22Rv1 (cell line): ENCODE measurements at regions not wholly inside any gene's neighbourhood (a gene's known extent, or its start where the extent isn't known, plus 50 kb on each side); places are given as distances from the start of the nearest gene placed in this dataset.

Experiments
- H3K27ac ChIP-seq: fragments of 450-650 bp; 2 replicates; pipeline ENCODE4 v1.5.1; 2017
- ZFX ChIP-seq: fragments of 450-650 bp; IDR thresholded peaks from 2 replicates; pipeline ENCODE4 v1.6.1; 2017; ENCODE audit warnings: antibody characterized with exemption, borderline replicate concordance
- TF ChIP-seq, protein P1 (sequence below): fragments of 450-650 bp; IDR thresholded peaks from 2 replicates; pipeline ENCODE4 v1.5.1; 2017; ENCODE audit warnings: mild to moderate bottlenecking

- no peak overlapping the region for H3K27ac ChIP-seq
- TF ChIP-seq, protein P1, sequence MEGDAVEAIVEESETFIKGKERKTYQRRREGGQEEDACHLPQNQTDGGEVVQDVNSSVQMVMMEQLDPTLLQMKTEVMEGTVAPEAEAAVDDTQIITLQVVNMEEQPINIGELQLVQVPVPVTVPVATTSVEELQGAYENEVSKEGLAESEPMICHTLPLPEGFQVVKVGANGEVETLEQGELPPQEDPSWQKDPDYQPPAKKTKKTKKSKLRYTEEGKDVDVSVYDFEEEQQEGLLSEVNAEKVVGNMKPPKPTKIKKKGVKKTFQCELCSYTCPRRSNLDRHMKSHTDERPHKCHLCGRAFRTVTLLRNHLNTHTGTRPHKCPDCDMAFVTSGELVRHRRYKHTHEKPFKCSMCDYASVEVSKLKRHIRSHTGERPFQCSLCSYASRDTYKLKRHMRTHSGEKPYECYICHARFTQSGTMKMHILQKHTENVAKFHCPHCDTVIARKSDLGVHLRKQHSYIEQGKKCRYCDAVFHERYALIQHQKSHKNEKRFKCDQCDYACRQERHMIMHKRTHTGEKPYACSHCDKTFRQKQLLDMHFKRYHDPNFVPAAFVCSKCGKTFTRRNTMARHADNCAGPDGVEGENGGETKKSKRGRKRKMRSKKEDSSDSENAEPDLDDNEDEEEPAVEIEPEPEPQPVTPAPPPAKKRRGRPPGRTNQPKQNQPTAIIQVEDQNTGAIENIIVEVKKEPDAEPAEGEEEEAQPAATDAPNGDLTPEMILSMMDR = no peak
- TF ChIP-seq ZFX = no peak
These were observed 88.0 kb upstream of the UST start for GRCh38 chr6:148658681-148659430.

DNA sequence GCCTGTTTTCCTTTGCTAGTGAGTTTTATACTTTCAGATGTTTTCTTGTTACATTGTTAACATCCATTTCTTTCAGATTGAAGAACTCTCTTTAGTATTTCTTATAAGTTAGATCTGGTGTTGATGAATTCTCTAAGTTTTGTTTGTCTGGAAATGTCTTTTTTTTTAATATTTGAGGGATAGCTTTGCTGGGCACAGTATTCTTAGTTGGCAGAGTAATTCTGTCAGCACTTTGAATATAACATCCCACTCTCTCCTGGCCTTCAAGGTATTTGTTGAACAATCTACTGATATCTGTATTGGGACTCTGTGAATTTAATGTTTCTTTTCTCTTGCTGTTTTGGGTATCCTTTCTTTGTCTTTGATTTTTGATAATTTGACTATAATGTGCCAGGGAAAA, 79.4 kb upstream of the UST start:
- TF ChIP-seq, protein P1 = no peak
- TF ChIP-seq ZFX = no peak
- H3K27ac ChIP-seq = no peak overlapping the region

DNA sequence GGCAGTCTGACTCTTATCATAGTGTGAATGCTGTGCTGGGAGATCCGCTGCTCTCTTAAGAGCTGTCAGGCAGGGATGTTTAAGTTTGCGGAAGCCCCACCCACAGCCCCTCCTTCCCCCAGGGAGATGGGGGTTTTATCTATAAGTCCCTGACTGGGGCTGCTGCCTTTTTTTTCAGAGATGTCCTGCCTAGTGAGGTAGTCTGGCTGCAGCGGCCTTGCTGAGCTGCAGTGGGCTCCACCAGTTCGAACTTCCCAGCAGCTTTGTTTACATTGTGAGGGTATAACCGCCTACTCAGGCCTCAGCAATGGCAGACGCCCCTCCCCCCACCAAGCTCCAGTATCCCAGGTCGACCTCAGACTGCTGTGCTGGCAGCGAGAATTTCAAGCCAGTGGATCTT, 75.7 kb upstream of the UST start:
- no peak for TF ChIP-seq ZFX
- TF ChIP-seq, protein P1 = no peak
- no peak overlapping the region for H3K27ac ChIP-seq

DNA sequence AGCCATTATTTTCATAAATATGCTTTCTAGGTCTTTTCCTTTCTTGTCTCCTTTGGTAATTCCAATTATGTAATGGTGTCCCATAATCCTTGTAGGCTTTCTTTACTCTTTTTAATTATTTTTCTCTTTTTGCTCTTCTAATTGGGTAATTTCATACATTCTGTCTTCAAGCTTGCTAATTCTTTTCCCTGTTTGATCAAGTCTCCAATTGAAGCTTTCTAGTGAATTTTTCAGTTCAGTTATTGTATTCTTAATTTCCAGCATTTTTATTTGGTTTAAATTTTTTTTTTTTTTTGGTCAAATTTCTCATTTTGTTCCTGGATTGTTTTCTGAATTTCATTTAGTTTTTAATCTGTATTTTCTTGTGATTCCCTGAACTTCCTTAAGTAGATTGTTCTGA, 74.9 kb upstream of the UST start:
- no peak for TF ChIP-seq ZFX
- TF ChIP-seq, protein P1 = no peak
- H3K27ac ChIP-seq = no peak overlapping the region

GRCh38 chr6:148674306-148674705, 72.5 kb upstream of the UST start:
- no peak overlapping the region for H3K27ac ChIP-seq
- TF ChIP-seq ZFX = no peak
- TF ChIP-seq, protein P1 = no peak

GRCh38 chr6:148677594-148678476, 69.0 kb upstream of the UST start:
- TF ChIP-seq, protein P1 = no peak
- no peak for TF ChIP-seq ZFX
- H3K27ac ChIP-seq = no peak overlapping the region

GRCh38 chr6:148678682-148679081, 68.1 kb upstream of the UST start:
- H3K27ac ChIP-seq = no peak overlapping the region
- TF ChIP-seq, protein P1 = no peak
- no peak for TF ChIP-seq ZFX
